ENCODE measurements at regions not wholly inside any gene's neighbourhood (a gene's known extent, or its start where the extent isn't known, plus 50 kb on each side); places are given as distances from the start of the nearest gene placed in this dataset.
"Not testable (repeated sequence)": the region's sequence is repeated elsewhere in the genome, so short reads cannot be mapped to it uniquely, and the experiment has no call there.

- FAIRE-seq: no peak
These were observed 59.7 kb downstream of the RAP2B start for GRCh38 chr3:153221748-153222162.

GRCh38 chr3:153226877-153227276 is 64.9 kb downstream of the RAP2B start:
- not testable (repeated sequence) for FAIRE-seq

GRCh38 chr3:153230427-153230826 is 68.4 kb downstream of the RAP2B start:
- FAIRE-seq: not testable (repeated sequence)

GRCh38 chr3:153231245-153231644 is 69.2 kb downstream of the RAP2B start:
- FAIRE-seq: not testable (repeated sequence)

GRCh38 chr3:153232050-153232752 is 70.2 kb downstream of the RAP2B start:
- not testable (repeated sequence) for FAIRE-seq

- no peak for FAIRE-seq
These were observed 70.8 kb downstream of the RAP2B start for GRCh38 chr3:153232851-153233271.

GRCh38 chr3:153233986-153234385 is 72.0 kb downstream of the RAP2B start:
- FAIRE-seq: no peak

GRCh38 chr3:153242896-153243295 is 80.9 kb downstream of the RAP2B start:
- FAIRE-seq: no peak

GRCh38 chr3:153244961-153245360 is 82.9 kb downstream of the RAP2B start:
- no peak for FAIRE-seq

- FAIRE-seq: no peak
These were observed 83.6 kb downstream of the RAP2B start for GRCh38 chr3:153245661-153246060.

GRCh38 chr3:153246331-153246730 is 84.3 kb downstream of the RAP2B start:
- FAIRE-seq: no peak

GRCh38 chr3:153246806-153247205 is 84.8 kb downstream of the RAP2B start:
- no peak for FAIRE-seq

GRCh38 chr3:153247331-153248330 is 85.6 kb downstream of the RAP2B start:
- no peak for FAIRE-seq

GRCh38 chr3:153248835-153249234 is 86.8 kb downstream of the RAP2B start:
- FAIRE-seq: not testable (repeated sequence)

- no peak for FAIRE-seq
These were observed 87.9 kb downstream of the RAP2B start for GRCh38 chr3:153249906-153250305.

GRCh38 chr3:153250446-153250845 is 88.4 kb downstream of the RAP2B start:
- no peak for FAIRE-seq

GRCh38 chr3:153252963-153253362 is 90.9 kb downstream of the RAP2B start:
- FAIRE-seq: no peak

GRCh38 chr3:153254361-153254760 is 92.3 kb downstream of the RAP2B start:
- FAIRE-seq: no peak

GRCh38 chr3:153257673-153258351 is 95.8 kb downstream of the RAP2B start:
- no peak for FAIRE-seq

- no peak for FAIRE-seq
These were observed 97.9 kb downstream of the RAP2B start for GRCh38 chr3:153259956-153260355.

- no peak for FAIRE-seq
These were observed 98.7 kb downstream of the RAP2B start for GRCh38 chr3:153260681-153261080.

GRCh38 chr3:153266619-153267018 is 104.6 kb downstream of the RAP2B start:
- FAIRE-seq: no peak
